ENCODE measurements at regions not wholly inside any gene's neighbourhood (a gene's known extent, or its start where the extent isn't known, plus 50 kb on each side); places are given as distances from the start of the nearest gene placed in this dataset.
"Not testable (repeated sequence)": the region's sequence is repeated elsewhere in the genome, so short reads cannot be mapped to it uniquely, and the experiment has no call there.

DNA sequence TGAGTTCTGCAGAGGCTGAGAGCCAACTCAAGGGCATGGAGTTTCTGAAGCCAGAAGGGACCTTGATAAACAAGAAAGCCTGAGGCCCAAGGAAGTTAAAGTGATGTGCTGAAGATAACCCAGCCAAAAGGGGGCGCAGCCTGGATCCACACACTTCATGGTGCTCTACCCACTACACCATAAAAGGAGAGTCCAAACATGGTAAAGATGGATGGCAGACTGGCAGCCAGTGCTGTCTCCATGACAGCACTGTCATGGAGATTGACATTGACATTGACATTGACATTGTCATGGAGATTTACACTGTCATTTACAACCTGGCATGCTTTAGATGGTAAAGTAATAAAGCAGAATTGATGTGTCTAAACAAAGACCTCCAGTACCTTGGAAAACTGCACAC, 67.2 kb upstream of the PLGLB2 start:
- TF ChIP-seq, protein P1, sequence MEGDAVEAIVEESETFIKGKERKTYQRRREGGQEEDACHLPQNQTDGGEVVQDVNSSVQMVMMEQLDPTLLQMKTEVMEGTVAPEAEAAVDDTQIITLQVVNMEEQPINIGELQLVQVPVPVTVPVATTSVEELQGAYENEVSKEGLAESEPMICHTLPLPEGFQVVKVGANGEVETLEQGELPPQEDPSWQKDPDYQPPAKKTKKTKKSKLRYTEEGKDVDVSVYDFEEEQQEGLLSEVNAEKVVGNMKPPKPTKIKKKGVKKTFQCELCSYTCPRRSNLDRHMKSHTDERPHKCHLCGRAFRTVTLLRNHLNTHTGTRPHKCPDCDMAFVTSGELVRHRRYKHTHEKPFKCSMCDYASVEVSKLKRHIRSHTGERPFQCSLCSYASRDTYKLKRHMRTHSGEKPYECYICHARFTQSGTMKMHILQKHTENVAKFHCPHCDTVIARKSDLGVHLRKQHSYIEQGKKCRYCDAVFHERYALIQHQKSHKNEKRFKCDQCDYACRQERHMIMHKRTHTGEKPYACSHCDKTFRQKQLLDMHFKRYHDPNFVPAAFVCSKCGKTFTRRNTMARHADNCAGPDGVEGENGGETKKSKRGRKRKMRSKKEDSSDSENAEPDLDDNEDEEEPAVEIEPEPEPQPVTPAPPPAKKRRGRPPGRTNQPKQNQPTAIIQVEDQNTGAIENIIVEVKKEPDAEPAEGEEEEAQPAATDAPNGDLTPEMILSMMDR (IDR thresholded peaks at IDR 0.05; ENCODE audit: extremely low read depth in 1 of 2, insufficient read depth in 1 of 2, low read depth in 1 of 2, low read length in 2 of 2) = not testable (repeated sequence)
- not testable (repeated sequence) for TF ChIP-seq EZH2 (IDR thresholded peaks at IDR 0.05; ENCODE audit: borderline replicate concordance, low read depth, low read length, severe bottlenecking); JUN (IDR thresholded peaks at IDR 0.05; ENCODE audit: borderline replicate concordance, insufficient read depth, insufficient read length, low read depth); POLR2A (IDR thresholded peaks at IDR 0.05; ENCODE audit: low read depth, low read length); POLR2AphosphoS5 (IDR thresholded peaks at IDR 0.05; ENCODE audit: insufficient read depth, low read depth, low read length); FOS (IDR thresholded peaks at IDR 0.05; ENCODE audit: borderline replicate concordance, insufficient read depth, low read length); MYC (IDR thresholded peaks at IDR 0.05; ENCODE audit: low read depth, low read length)
- TF ChIP-seq, protein P2, sequence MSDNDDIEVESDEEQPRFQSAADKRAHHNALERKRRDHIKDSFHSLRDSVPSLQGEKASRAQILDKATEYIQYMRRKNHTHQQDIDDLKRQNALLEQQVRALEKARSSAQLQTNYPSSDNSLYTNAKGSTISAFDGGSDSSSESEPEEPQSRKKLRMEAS (IDR thresholded peaks at IDR 0.05; ENCODE audit: insufficient read depth, insufficient read length) = not testable (repeated sequence)
